NOMO-1 treated with DMSO at 0.1 percent for 48 hours (cell line): ENCODE measurements at regions not wholly inside any gene's neighbourhood (a gene's known extent, or its start where the extent isn't known, plus 50 kb on each side); places are given as distances from the start of the nearest gene placed in this dataset.

ENCODE experiments used
- DNase-seq: peaks from one replicate; lab custom pipeline; 2025; ENCODE audit not compliant: unreplicated experiment; lab: John Stamatoyannopoulos, UW

GRCh38 chr3:127356381-127356780 is 68.5 kb upstream of the PRR20G start:
- DNase-seq, result no peak

DNA sequence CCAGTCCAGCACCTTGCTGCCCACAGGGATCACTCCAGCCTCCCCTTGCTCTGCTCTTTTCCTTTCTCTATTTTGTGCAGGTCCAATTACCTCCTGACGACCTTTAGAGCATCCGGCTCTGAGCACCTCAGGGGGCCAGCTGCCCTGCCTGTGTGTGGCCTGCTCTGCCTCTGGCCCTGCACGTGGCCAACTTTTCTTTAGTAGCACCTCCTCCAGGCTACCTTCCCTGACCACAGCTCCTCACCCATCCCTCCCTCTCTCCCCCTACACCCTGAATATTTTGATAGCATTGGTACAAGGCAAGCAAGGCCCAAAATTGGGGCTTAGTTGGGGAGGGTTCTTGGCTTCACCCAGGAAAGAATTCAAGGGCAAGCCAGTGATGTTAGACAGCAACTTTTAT is 66.9 kb upstream of the PRR20G start:
- DNase-seq, result no peak

- no peak for DNase-seq
These were observed 64.8 kb upstream of the PRR20G start for GRCh38 chr3:127352612-127353011.

GRCh38 chr3:127351775-127352350 is 64.0 kb upstream of the PRR20G start:
- DNase-seq, result no peak

- DNase-seq, result no peak
These were observed 63.5 kb upstream of the PRR20G start for GRCh38 chr3:127351321-127351720.

- no peak for DNase-seq
These were observed 62.6 kb upstream of the PRR20G start for GRCh38 chr3:127350172-127351050.

DNA sequence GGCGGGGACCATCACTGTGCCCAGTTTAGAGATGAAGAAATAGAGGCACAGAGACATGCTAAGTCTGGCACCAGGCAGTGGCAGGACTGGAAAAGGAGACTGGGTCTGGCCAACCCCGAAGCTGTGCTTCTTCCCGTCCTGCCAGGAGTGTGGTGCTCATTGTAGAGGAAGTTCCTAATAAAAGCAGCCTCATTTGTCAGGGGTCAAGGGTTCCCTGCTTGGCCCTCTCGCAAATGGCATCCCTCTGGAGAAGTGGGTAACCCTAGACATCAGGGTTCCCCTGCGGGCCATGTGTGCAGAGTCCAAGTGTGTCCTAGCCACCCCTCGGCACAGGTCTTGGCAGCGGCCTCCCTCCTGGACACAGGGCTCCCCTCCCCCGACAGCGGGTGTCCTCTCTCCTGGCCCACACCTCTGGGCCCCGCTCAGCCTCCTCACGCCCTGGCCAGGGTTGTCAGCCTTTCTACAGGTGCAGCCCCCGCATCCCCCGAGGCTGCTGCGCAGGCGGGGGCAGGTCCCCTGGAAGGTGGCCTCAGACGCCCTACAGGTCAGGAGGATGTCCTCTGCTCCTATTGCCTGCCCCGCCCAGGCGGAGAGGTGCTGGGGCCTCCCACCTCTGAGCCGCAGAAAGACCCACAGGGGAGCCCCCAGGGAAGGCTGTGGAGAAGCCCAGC is 61.8 kb upstream of the PRR20G start:
- DNase-seq, result no peak

GRCh38 chr3:127342735-127343134 is 54.9 kb upstream of the PRR20G start:
- no peak for DNase-seq

GRCh38 chr3:127339928-127340861 is 52.3 kb upstream of the PRR20G start:
- DNase-seq, result no peak

DNA sequence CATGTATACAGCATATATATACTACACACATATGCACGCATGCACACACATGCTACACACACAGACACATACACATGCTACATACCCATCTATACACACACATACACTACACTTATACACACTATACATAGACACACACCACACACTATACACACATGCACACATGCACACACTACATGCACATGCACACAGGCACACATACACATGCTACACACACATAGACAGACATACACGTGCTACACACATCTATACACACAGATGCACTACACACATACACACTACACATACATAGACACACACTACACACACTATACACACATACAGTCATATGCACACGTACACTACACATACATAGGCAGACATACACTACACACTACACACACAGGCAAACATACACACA is 51.2 kb upstream of the PRR20G start:
- DNase-seq, result no peak

DNA sequence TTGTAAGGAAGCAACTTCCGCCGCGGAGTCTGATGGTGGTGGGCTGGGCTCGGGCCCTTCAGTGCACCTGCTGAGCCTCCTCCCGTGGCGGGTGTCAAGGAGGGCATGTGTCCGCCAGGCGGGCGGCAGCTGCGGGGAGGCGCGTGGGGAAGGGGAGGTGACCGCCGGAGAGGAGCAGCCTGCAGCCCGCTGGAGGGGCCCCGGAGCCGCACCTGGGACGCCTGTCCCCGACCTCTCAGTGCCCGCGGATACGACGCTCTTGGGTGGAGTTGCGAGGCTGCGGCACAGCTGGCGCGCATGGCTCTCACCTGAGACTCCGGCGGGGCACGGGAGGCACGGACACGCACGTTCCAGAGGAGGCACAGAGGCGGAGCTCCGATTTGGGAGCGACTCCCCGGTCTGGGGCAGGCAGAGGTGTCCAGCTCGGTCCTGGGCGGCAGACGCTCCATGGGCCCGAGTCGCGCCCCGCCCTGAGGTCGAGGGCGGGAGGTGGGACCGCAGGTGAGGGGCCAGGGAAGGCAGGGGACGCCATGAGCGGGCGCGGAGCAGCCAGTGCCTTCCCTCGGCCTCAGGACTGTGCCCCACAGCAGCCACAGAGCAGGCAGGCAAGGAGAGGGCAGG is 50.2 kb upstream of the PRR20G start:
- DNase-seq, result no peak
